Suprapubic skin (tissue), 4 donors: ENCODE measurements at regions not wholly inside any gene's neighbourhood (a gene's known extent, or its start where the extent isn't known, plus 50 kb on each side); places are given as distances from the start of the nearest gene placed in this dataset.

Experiments used
- CTCF ChIP-seq, 2 donors: fragments of 200-600 bp in 1 of 2; fragments of 450-650 bp in 1 of 2; sonication (generic) in 1 of 2; IDR thresholded peaks; one replicate each; pipeline ENCODE4 v1.5.1; 2016 to 2019; ENCODE audit warnings: antibody characterized with exemption in 2 of 2, mild to moderate bottlenecking in 1 of 2, moderate library complexity in 1 of 2
- POLR2A ChIP-seq, 2 donors: fragments of 450-650 bp; IDR thresholded peaks; one replicate each; pipeline ENCODE4 v1.6.1; 2017; ENCODE audit warnings: antibody characterized with exemption in 2 of 2, mild to moderate bottlenecking in 2 of 2, moderate library complexity in 2 of 2
- POLR2AphosphoS5 ChIP-seq, 3 donors: sonication (generic); formaldehyde crosslinking; IDR thresholded peaks; one replicate each; pipeline ENCODE4 v1.6.1; 2017; ENCODE audit warnings: antibody characterized with exemption in 3 of 3

- TF ChIP-seq CTCF (IDR thresholded peaks at IDR 0.05) = no peak
- no peak for TF ChIP-seq POLR2AphosphoS5 (IDR thresholded peaks at IDR 0.05)
- TF ChIP-seq POLR2A (IDR thresholded peaks at IDR 0.05) = no peak
Measured at GRCh38 chr18:1965541-1965940, 605.8 kb downstream of the METTL4 start.
